HG03103 (cell line): ENCODE measurements at regions not wholly inside any gene's neighbourhood (a gene's known extent, or its start where the extent isn't known, plus 50 kb on each side); places are given as distances from the start of the nearest gene placed in this dataset.
"Not testable (repeated sequence)": the region's sequence is repeated elsewhere in the genome, so short reads cannot be mapped to it uniquely, and the experiment has no call there.

Experiments used
- ATAC-seq: cut with Tn5 transposase; IDR thresholded peaks from one replicate; pipeline ENCODE4 v1.9.1; 2021; ENCODE audit warnings: low read depth; ENCODE audit not compliant: unreplicated experiment

- ATAC-seq, result no peak
These were observed 120.7 kb upstream of the ZC3H11B start for GRCh38 chr1:219733511-219734174.

GRCh38 chr1:219732814-219733491 is 120.0 kb upstream of the ZC3H11B start:
- no peak for ATAC-seq

DNA sequence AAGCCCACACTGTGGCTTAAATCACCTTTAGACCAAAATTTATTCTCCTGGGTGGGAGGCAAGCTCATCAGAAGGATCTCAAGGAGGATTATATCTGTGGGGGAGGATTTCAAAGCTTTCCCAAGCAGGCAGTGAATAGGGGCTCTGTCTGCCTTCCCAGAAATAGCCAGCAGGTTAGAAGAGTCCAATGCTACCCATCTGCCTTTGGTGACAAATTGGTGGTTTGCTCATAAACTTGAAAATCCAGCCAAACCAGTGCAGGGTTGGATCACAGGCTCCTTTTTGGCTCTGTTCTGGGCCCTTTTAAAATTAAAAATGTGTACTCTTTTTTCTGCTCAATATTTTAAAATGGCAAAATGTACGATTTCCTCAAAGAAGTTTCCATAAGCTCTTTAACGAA is 118.9 kb upstream of the ZC3H11B start:
- ATAC-seq, result no peak

- no peak for ATAC-seq
These were observed 113.8 kb upstream of the ZC3H11B start for GRCh38 chr1:219726480-219727272.

DNA sequence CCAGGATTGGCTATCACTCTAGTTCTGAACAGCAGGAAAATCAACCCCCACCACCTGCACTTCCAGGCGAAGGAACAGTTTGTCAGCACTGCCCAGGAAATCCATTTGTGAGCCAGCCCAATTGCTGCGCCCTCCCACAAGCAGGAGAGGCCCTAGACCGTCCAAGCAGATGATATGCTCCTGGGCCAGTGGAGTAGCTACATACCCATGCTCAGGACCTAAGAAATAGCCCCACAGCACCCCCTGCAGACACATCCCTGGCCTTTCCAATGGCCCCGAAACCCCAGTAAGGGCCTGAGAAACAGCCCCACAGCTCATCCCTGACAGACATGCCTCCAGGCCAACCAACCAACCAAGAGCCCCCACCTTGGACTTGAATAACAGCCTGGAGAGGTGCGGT is 111.5 kb upstream of the ZC3H11B start:
- ATAC-seq, result no peak

- ATAC-seq, result no peak
These were observed 104.6 kb upstream of the ZC3H11B start for GRCh38 chr1:219717536-219717935.

GRCh38 chr1:219716611-219717114 is 103.8 kb upstream of the ZC3H11B start:
- no peak for ATAC-seq

GRCh38 chr1:219713981-219714381 is 101.1 kb upstream of the ZC3H11B start:
- ATAC-seq, result no peak

- no peak for ATAC-seq
These were observed 99.6 kb upstream of the ZC3H11B start for GRCh38 chr1:219712506-219712905.

DNA sequence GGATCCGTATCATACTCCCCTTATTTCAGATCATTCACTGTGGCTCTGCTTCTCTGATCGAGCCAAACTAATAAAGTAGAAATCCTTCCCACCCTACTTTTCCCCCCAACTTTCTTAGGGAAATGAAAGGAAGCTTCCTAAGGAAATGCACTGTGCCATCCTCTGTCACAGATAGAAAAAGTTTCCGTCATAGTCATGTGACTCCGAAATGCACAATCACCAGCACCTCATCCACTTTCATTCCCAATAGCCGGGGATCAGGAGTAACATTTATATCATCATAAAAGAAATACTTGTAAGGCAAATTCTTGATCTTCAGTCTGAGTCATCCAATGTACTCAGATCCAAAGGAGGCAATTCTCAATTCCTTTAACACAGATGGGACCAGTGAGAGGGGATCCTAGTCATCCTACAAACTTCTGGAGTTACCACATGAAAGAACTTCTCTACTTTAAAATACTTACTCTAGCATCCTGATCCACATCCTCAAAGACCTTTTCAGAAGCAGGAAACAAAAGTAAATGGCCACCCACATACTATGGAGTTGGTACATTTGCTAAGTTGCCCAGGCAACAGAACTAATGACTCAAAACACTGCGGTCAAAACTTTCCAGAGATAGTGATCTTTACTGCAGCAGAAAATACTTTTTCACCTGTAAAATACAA is 97.8 kb upstream of the ZC3H11B start:
- ATAC-seq, result no peak

DNA sequence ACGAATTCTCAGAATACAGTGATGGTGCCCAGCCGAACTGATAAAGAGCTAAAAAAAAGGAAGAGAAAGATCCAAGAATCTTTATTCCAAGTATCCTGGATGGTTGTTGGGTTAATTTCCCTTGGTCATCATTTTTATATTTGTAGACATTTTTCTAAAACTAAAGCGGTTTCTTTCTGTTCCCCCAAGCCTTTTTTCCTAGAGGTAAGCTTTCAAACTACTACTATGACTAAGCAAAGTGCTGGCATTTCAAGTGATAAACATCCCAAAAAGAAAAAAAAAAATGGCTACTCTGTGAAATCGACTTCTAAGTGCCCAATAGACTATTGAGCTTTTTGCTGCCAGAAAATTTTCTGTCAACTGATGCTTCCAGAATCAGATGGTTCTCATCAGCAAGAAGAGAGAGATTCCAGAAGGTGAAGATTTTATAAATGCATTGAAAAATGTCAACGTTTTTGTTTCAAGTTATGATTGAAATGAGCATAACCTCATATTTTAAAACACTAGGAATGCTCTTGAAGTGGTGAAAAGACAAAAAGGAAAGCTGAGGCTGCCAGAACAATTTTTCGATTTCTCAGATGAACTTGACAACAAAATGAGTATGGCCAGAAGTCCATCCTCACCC is 96.1 kb upstream of the ZC3H11B start:
- ATAC-seq, result no peak

DNA sequence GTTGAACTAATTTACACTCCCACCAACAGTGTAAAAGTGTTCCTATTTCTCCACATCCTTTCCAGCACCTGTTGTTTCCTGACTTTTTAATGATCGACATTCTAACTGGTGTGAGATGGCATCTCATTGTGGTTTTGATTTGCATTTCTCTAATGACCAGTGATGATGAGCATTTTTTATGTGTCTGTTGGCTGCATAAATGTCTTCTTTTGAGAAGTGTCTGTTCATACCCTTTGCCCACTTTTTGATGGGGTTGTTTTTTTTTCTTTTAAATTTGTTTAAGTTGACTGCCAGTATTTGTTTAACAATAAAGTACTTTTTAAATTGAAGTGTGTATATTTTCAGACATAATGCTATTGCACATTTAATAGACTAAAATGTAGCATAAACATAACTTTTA is 95.0 kb upstream of the ZC3H11B start:
- ATAC-seq, result not testable (repeated sequence)

DNA sequence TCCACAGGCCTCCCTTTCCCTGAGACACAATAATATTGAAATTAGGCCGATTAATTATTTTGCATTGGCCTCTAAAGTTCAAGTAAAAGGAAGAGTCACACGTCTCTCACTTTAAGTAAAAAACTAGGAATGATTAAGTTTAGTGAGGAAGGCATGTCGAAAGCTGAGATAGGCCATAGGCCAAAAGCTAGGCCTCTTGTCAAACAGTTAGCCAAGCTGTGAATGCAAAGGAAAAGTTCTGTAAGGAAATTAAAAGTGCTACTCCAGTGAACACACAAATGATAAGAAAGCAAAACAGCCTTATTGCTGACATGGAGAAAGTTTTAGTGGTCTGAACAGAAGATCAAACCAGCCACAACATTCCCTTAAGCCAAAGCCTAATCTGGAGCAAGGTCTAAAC is 91.4 kb upstream of the ZC3H11B start:
- not testable (repeated sequence) for ATAC-seq

- no peak for ATAC-seq
These were observed 90.4 kb upstream of the ZC3H11B start for GRCh38 chr1:219703368-219703639.

DNA sequence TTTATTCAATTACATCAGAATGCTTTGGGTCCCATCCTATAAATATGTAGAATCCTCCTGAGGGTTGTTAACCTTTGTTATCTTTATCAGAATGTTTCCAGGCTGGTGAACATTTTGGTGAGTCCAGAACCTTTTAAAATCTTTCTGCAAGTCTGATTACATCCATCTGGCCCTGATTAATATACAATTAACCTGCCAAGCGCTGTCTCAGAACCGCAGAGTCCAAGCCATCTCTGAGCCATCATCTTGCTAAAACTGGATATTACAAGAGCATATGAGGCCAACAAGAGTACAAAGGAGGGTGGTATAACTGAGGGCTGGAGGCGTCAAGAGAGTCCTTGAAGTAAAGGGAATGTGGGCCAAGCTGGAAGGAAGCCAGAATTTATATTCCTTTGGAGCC is 88.6 kb upstream of the ZC3H11B start:
- no peak for ATAC-seq

- no peak for ATAC-seq
These were observed 87.0 kb upstream of the ZC3H11B start for GRCh38 chr1:219699870-219700269.

DNA sequence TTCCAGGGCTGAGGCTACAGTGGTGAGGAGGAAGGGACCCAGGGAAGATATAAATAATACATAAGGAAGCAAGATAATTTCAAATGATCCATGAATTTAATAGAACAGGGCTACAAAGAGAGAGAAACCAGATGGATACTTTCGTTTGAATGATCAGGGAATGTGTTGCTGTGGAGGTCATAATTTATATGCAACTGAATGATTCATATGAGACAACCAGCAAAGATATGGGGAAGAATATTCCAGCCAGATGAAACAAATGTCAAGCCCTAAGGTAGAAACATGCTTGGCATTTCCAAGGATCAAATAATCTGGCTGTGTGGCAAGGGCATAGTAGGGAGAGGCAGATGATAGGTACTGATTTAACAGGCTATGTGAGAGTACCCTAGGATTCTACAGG is 84.8 kb upstream of the ZC3H11B start:
- no peak for ATAC-seq

- no peak for ATAC-seq
These were observed 80.1 kb upstream of the ZC3H11B start for GRCh38 chr1:219692981-219693380.

- no peak for ATAC-seq
These were observed 76.9 kb upstream of the ZC3H11B start for GRCh38 chr1:219689774-219690173.

GRCh38 chr1:219687779-219688178 is 74.9 kb upstream of the ZC3H11B start:
- ATAC-seq, result no peak

DNA sequence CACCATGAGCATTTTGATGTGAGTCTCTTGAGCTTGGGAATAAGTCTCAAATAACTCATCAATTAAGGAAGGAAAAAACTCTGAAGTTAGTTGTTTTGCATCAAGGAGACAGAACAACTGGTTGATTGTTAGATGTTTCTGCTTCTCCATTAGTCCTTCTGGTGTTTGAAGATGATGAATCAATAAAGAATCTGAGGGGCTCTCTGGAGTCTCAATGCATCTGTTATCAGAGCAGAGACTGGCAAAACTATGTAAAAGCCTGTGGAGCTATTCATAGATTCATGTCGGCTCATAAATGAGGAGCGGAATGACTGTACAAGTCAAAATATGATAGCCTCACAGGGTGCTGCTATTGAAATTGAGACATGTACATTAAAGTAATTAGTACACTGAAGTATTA is 73.3 kb upstream of the ZC3H11B start:
- no peak for ATAC-seq
